ENCODE measurements at regions not wholly inside any gene's neighbourhood (a gene's known extent, or its start where the extent isn't known, plus 50 kb on each side); places are given as distances from the start of the nearest gene placed in this dataset.
"Not testable (repeated sequence)": the region's sequence is repeated elsewhere in the genome, so short reads cannot be mapped to it uniquely, and the experiment has no call there.

DNA sequence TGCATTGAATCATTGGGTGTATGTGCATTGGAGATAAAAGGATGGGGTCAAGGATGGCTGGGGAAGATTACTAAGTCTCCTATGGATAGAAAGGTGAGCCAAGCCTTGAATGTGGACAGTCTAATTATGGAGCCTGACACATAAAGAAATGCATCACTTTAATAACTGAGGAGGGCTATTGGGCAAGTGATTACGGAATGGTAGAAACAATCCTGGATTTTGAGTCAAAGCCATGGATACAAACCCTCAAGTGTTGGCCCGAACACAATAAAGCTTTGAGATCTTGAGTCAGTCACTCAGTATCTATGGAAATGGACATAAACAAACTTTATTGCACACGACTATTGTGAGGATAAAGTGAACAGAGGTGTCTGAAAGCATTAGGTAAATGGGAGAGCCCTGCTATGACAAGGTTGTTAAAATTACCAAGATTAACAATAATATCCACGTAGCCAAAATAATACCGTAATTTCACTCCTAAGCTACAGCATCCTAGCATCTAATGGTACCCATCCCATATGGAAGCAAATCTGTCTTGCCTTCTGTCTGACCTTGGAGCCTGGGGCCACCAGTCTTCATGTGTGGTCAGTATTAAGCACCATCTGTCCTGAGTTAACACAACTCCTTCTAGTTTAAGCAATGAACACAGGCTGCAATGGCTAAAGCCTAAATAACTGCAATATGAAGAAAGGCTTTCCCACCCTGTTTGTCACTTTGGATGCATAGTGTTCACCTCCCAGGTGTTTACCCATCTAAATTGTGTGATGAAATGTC is 136.9 kb upstream of the PRICKLE2 start:
- Histone ChIP-seq H3K27ac (ENCODE audit: low read depth, low read length) (no peak overlapping the region), H3K4me2 (ENCODE audit: low read length) (no peak overlapping the region), H3K79me1 (ENCODE audit: low read length) (peaks cover 3% of the 10 kb centered on the region), H2BK12ac (ENCODE audit: low read length) (no peak overlapping the region), H3K4me3 (ENCODE audit: low read depth, low read length) (no peak overlapping the region), H3K27me3 (ENCODE audit: insufficient read depth, low read length) (no peaks in the 10 kb centered on the region), H3K9me3 (ENCODE audit: insufficient read depth, low read depth, low read length) (no peaks in the 10 kb centered on the region), H3K23ac (ENCODE audit: low read length) (no peak overlapping the region), H3K9ac (ENCODE audit: low read length) (no peak overlapping the region), H3K4ac (ENCODE audit: low read depth, low read length) (no peak overlapping the region), H3K36me3 (ENCODE audit: control insufficient read depth in 1 of 2, insufficient read depth in 2 of 2, low read length in 2 of 2) (no peaks in the 10 kb centered on the region), H3K14ac (ENCODE audit: low read length) (no peak overlapping the region), H2BK5ac (ENCODE audit: low read depth, low read length, poor library complexity) (no peak overlapping the region), H3K4me1 (ENCODE audit: control insufficient read depth in 1 of 2, insufficient read depth in 2 of 2, low read length in 2 of 2) (peaks cover 2 to 5% of the 10 kb centered on the region in 2 experiments), H4K8ac (ENCODE audit: low read depth, low read length) (no peak overlapping the region), H4K12ac (ENCODE audit: low read depth, low read length) (no peak overlapping the region), H2AK5ac (ENCODE audit: low read length) (no peak overlapping the region), H2AFZ (ENCODE audit: insufficient read depth, low read length, poor library complexity) (no peak overlapping the region), H4K91ac (ENCODE audit: low read depth, low read length) (no peak overlapping the region), H3K18ac (ENCODE audit: low read length) (no peak overlapping the region), H3K79me2 (ENCODE audit: control insufficient read depth, insufficient read depth, low read length, poor library complexity) (no peaks in the 10 kb centered on the region), H2BK120ac (ENCODE audit: insufficient read depth, low read length, poor library complexity) (no peak overlapping the region)
- no CpG with 5 or more reads among the region's 5 CpGs for WGBS (ENCODE audit: extremely low coverage, insufficient coverage, insufficient read length)
- no peak for DNase-seq

DNA sequence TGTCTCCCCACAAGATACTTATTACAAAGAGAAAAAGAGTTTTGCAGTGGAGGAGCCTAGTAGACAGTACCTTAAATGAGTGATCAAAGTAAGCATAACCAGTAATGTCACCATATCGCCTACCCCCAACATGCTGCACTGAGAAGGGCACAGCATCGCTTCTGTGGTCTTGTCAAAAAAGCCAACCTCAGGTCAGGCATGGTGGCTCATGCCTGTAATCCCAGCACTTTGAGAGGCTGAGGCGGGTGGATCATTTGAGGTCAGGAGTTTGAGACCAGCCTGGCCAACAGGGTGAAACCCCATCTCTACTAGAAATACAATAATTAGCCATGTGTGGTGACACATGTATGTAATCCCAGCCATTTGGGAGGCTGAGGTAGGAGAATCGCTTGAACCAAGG is 135.8 kb upstream of the PRICKLE2 start:
- H2AFZ ChIP-seq (ENCODE audit: insufficient read depth, low read length, poor library complexity); H2AK5ac ChIP-seq (ENCODE audit: low read length); H4K8ac ChIP-seq (ENCODE audit: low read depth, low read length); H2BK120ac ChIP-seq (ENCODE audit: insufficient read depth, low read length, poor library complexity); H4K91ac ChIP-seq (ENCODE audit: low read depth, low read length); DNase-seq; H4K12ac ChIP-seq (ENCODE audit: low read depth, low read length); H3K79me1 ChIP-seq (ENCODE audit: low read length); H3K4me2 ChIP-seq (ENCODE audit: low read length); H3K9me3 ChIP-seq (ENCODE audit: insufficient read depth, low read depth, low read length); H2BK5ac ChIP-seq (ENCODE audit: low read depth, low read length, poor library complexity); H3K18ac ChIP-seq (ENCODE audit: low read length); H3K23ac ChIP-seq (ENCODE audit: low read length); H3K36me3 ChIP-seq (ENCODE audit: control insufficient read depth in 1 of 2, insufficient read depth in 2 of 2, low read length in 2 of 2); H3K27me3 ChIP-seq (ENCODE audit: insufficient read depth, low read length); H3K4ac ChIP-seq (ENCODE audit: low read depth, low read length); H3K9ac ChIP-seq (ENCODE audit: low read length); H3K14ac ChIP-seq (ENCODE audit: low read length); H3K4me1 ChIP-seq (ENCODE audit: control insufficient read depth in 1 of 2, insufficient read depth in 2 of 2, low read length in 2 of 2); H3K27ac ChIP-seq (ENCODE audit: low read depth, low read length); H3K79me2 ChIP-seq (ENCODE audit: control insufficient read depth, insufficient read depth, low read length, poor library complexity); H3K4me3 ChIP-seq (ENCODE audit: low read depth, low read length): not testable (repeated sequence)
- H2BK12ac ChIP-seq (ENCODE audit: low read length): peak overlapping the region; percentile 56
- no CpG with 5 or more reads among the region's 4 CpGs for WGBS (ENCODE audit: extremely low coverage, insufficient coverage, insufficient read length)

DNA sequence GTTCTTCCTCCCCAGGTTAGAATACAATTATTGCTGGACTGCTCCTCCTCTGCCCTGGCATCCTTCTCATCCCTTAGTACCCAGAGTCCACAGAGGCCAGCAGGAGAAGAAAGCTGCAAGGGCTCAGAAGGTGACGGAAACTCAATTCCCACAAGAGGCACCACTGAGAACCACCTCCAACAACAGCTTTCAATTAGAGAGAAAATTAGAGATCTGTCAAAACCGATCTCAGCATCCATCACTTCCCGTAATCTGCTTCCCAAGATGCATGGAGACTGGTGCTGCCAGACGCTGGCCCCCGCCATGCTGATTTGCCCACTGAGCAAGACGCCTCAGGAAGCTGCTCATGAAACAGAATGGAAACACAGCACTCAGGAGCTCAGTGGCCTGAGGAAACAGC is 135.0 kb upstream of the PRICKLE2 start:
- Histone ChIP-seq H2BK12ac (ENCODE audit: low read length) (no peak overlapping the region), H3K14ac (ENCODE audit: low read length) (no peak overlapping the region), H3K9me3 (ENCODE audit: insufficient read depth, low read depth, low read length) (no peaks in the 10 kb centered on the region), H2BK120ac (ENCODE audit: insufficient read depth, low read length, poor library complexity) (no peak overlapping the region), H2AFZ (ENCODE audit: insufficient read depth, low read length, poor library complexity) (no peak overlapping the region), H3K4me1 (ENCODE audit: control insufficient read depth in 1 of 2, insufficient read depth in 2 of 2, low read length in 2 of 2) (peaks cover 2 to 7% of the 10 kb centered on the region in 2 experiments), H3K79me2 (ENCODE audit: control insufficient read depth, insufficient read depth, low read length, poor library complexity) (no peaks in the 10 kb centered on the region), H3K27me3 (ENCODE audit: insufficient read depth, low read length) (no peaks in the 10 kb centered on the region), H4K12ac (ENCODE audit: low read depth, low read length) (no peak overlapping the region), H2AK5ac (ENCODE audit: low read length) (peak overlapping the region; percentile 42), H2BK5ac (ENCODE audit: low read depth, low read length, poor library complexity) (no peak overlapping the region), H3K4ac (ENCODE audit: low read depth, low read length) (no peak overlapping the region), H3K18ac (ENCODE audit: low read length) (no peak overlapping the region), H3K23ac (ENCODE audit: low read length) (no peak overlapping the region), H3K27ac (ENCODE audit: low read depth, low read length) (no peak overlapping the region), H3K36me3 (ENCODE audit: control insufficient read depth in 1 of 2, insufficient read depth in 2 of 2, low read length in 2 of 2) (no peaks in the 10 kb centered on the region), H3K9ac (ENCODE audit: low read length) (no peak overlapping the region), H4K91ac (ENCODE audit: low read depth, low read length) (no peak overlapping the region), H3K4me3 (ENCODE audit: low read depth, low read length) (no peak overlapping the region), H4K8ac (ENCODE audit: low read depth, low read length) (no peak overlapping the region), H3K4me2 (ENCODE audit: low read length) (no peak overlapping the region), H3K79me1 (ENCODE audit: low read length) (peaks cover 7% of the 10 kb centered on the region)
- no peak for DNase-seq
- WGBS (ENCODE audit: extremely low coverage, insufficient coverage, insufficient read length): no CpG with 5 or more reads among the region's 6 CpGs

DNA sequence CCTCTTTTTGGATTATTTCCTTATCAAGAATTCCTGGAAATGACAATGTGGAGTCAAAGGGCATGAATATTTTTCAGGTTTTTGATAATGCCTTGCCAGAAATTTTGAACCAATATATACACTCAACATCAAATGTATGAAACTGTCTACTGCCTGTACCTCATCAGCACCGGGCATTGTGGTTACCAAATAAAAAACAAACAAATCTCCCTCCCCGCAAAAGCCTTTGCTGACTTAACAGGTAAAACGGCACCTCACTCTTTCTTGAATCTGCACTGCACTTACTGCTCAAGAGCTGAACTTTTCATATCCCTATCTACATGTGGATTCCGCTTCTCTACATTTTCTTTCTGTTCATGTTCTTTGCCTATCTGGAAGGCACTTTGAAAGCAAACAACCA is 134.5 kb upstream of the PRICKLE2 start:
- no peaks in the 10 kb centered on the region for H3K36me3 ChIP-seq (ENCODE audit: control insufficient read depth in 1 of 2, insufficient read depth in 2 of 2, low read length in 2 of 2)
- no CpG with 5 or more reads among the region's 4 CpGs for WGBS (ENCODE audit: extremely low coverage, insufficient coverage, insufficient read length)
- DNase-seq: no peak
- peaks cover 12% of the 10 kb centered on the region for H3K79me1 ChIP-seq (ENCODE audit: low read length)
- H3K79me2 ChIP-seq (ENCODE audit: control insufficient read depth, insufficient read depth, low read length, poor library complexity): peaks cover 2% of the 10 kb centered on the region
- H4K91ac ChIP-seq (ENCODE audit: low read depth, low read length): no peak overlapping the region
- no peak overlapping the region for H3K4me3 ChIP-seq (ENCODE audit: low read depth, low read length)
- H3K23ac ChIP-seq (ENCODE audit: low read length): no peak overlapping the region
- peaks cover 5 to 12% of the 10 kb centered on the region in 2 experiments for H3K4me1 ChIP-seq (ENCODE audit: control insufficient read depth in 1 of 2, insufficient read depth in 2 of 2, low read length in 2 of 2)
- H3K27me3 ChIP-seq (ENCODE audit: insufficient read depth, low read length): no peaks in the 10 kb centered on the region
- H4K8ac ChIP-seq (ENCODE audit: low read depth, low read length): no peak overlapping the region
- no peak overlapping the region for H3K27ac ChIP-seq (ENCODE audit: low read depth, low read length)
- no peak overlapping the region for H3K4ac ChIP-seq (ENCODE audit: low read depth, low read length)
- no peak overlapping the region for H2BK12ac ChIP-seq (ENCODE audit: low read length)
- H3K9me3 ChIP-seq (ENCODE audit: insufficient read depth, low read depth, low read length): no peaks in the 10 kb centered on the region
- no peak overlapping the region for H2BK120ac ChIP-seq (ENCODE audit: insufficient read depth, low read length, poor library complexity)
- H2AFZ ChIP-seq (ENCODE audit: insufficient read depth, low read length, poor library complexity): no peak overlapping the region
- H2BK5ac ChIP-seq (ENCODE audit: low read depth, low read length, poor library complexity): no peak overlapping the region
- no peak overlapping the region for H3K9ac ChIP-seq (ENCODE audit: low read length)
- H2AK5ac ChIP-seq (ENCODE audit: low read length): no peak overlapping the region
- H3K14ac ChIP-seq (ENCODE audit: low read length): no peak overlapping the region
- H3K4me2 ChIP-seq (ENCODE audit: low read length): no peak overlapping the region
- no peak overlapping the region for H4K12ac ChIP-seq (ENCODE audit: low read depth, low read length)
- no peak overlapping the region for H3K18ac ChIP-seq (ENCODE audit: low read length)

Data from trophoblast cell (in vitro differentiated cells and primary cell).